ENCODE measurements at regions not wholly inside any gene's neighbourhood (a gene's known extent, or its start where the extent isn't known, plus 50 kb on each side); places are given as distances from the start of the nearest gene placed in this dataset.

DNA sequence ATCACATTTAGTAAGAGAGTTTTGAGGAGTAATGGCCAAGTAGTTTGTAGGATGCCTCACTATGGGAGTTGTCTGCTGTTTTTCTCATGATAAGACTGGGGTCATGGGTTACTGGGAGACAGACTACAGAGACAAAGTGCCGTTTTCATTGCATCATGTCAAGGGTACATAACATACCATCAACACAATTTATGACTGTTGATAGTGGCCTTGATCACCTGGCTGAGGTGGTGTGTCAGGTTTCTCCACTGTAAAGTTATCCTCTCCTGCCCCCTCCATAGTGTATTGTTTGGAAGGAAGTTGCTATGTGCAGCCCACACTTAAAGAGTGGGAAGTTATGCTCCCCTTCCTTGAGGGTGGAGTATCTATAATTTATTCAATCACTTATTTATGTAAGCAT, 263.5 kb upstream of the POU3F1 start (continued):
- TF ChIP-seq, protein P1, sequence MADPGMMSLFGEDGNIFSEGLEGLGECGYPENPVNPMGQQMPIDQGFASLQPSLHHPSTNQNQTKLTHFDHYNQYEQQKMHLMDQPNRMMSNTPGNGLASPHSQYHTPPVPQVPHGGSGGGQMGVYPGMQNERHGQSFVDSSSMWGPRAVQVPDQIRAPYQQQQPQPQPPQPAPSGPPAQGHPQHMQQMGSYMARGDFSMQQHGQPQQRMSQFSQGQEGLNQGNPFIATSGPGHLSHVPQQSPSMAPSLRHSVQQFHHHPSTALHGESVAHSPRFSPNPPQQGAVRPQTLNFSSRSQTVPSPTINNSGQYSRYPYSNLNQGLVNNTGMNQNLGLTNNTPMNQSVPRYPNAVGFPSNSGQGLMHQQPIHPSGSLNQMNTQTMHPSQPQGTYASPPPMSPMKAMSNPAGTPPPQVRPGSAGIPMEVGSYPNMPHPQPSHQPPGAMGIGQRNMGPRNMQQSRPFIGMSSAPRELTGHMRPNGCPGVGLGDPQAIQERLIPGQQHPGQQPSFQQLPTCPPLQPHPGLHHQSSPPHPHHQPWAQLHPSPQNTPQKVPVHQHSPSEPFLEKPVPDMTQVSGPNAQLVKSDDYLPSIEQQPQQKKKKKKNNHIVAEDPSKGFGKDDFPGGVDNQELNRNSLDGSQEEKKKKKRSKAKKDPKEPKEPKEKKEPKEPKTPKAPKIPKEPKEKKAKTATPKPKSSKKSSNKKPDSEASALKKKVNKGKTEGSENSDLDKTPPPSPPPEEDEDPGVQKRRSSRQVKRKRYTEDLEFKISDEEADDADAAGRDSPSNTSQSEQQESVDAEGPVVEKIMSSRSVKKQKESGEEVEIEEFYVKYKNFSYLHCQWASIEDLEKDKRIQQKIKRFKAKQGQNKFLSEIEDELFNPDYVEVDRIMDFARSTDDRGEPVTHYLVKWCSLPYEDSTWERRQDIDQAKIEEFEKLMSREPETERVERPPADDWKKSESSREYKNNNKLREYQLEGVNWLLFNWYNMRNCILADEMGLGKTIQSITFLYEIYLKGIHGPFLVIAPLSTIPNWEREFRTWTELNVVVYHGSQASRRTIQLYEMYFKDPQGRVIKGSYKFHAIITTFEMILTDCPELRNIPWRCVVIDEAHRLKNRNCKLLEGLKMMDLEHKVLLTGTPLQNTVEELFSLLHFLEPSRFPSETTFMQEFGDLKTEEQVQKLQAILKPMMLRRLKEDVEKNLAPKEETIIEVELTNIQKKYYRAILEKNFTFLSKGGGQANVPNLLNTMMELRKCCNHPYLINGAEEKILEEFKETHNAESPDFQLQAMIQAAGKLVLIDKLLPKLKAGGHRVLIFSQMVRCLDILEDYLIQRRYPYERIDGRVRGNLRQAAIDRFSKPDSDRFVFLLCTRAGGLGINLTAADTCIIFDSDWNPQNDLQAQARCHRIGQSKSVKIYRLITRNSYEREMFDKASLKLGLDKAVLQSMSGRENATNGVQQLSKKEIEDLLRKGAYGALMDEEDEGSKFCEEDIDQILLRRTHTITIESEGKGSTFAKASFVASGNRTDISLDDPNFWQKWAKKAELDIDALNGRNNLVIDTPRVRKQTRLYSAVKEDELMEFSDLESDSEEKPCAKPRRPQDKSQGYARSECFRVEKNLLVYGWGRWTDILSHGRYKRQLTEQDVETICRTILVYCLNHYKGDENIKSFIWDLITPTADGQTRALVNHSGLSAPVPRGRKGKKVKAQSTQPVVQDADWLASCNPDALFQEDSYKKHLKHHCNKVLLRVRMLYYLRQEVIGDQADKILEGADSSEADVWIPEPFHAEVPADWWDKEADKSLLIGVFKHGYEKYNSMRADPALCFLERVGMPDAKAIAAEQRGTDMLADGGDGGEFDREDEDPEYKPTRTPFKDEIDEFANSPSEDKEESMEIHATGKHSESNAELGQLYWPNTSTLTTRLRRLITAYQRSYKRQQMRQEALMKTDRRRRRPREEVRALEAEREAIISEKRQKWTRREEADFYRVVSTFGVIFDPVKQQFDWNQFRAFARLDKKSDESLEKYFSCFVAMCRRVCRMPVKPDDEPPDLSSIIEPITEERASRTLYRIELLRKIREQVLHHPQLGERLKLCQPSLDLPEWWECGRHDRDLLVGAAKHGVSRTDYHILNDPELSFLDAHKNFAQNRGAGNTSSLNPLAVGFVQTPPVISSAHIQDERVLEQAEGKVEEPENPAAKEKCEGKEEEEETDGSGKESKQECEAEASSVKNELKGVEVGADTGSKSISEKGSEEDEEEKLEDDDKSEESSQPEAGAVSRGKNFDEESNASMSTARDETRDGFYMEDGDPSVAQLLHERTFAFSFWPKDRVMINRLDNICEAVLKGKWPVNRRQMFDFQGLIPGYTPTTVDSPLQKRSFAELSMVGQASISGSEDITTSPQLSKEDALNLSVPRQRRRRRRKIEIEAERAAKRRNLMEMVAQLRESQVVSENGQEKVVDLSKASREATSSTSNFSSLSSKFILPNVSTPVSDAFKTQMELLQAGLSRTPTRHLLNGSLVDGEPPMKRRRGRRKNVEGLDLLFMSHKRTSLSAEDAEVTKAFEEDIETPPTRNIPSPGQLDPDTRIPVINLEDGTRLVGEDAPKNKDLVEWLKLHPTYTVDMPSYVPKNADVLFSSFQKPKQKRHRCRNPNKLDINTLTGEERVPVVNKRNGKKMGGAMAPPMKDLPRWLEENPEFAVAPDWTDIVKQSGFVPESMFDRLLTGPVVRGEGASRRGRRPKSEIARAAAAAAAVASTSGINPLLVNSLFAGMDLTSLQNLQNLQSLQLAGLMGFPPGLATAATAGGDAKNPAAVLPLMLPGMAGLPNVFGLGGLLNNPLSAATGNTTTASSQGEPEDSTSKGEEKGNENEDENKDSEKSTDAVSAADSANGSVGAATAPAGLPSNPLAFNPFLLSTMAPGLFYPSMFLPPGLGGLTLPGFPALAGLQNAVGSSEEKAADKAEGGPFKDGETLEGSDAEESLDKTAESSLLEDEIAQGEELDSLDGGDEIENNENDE (IDR thresholded peaks at IDR 0.05; ENCODE audit: low read depth, low read length), result no peak
- TF ChIP-seq TBP (optimal IDR thresholded peaks at IDR 0.05; ENCODE audit: low read depth, low read length) (no peak), SMC3 (conservative IDR thresholded peaks at IDR 0.05; ENCODE audit: insufficient read depth, low read depth, low read length) (no peak), ZNF133 (CRISPR knock-in tag; IDR thresholded peaks at IDR 0.05) (no peak), RB1 (IDR thresholded peaks at IDR 0.05; ENCODE audit: low read depth) (no peak), BHLHE40 (IDR thresholded peaks at IDR 0.05; ENCODE audit: low read length) (no peak)
- TF ChIP-seq, protein P2, sequence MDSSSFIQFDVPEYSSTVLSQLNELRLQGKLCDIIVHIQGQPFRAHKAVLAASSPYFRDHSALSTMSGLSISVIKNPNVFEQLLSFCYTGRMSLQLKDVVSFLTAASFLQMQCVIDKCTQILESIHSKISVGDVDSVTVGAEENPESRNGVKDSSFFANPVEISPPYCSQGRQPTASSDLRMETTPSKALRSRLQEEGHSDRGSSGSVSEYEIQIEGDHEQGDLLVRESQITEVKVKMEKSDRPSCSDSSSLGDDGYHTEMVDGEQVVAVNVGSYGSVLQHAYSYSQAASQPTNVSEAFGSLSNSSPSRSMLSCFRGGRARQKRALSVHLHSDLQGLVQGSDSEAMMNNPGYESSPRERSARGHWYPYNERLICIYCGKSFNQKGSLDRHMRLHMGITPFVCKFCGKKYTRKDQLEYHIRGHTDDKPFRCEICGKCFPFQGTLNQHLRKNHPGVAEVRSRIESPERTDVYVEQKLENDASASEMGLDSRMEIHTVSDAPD (CRISPR knock-in tag; IDR thresholded peaks at IDR 0.05), result no peak
- TF ChIP-seq, protein P3, sequence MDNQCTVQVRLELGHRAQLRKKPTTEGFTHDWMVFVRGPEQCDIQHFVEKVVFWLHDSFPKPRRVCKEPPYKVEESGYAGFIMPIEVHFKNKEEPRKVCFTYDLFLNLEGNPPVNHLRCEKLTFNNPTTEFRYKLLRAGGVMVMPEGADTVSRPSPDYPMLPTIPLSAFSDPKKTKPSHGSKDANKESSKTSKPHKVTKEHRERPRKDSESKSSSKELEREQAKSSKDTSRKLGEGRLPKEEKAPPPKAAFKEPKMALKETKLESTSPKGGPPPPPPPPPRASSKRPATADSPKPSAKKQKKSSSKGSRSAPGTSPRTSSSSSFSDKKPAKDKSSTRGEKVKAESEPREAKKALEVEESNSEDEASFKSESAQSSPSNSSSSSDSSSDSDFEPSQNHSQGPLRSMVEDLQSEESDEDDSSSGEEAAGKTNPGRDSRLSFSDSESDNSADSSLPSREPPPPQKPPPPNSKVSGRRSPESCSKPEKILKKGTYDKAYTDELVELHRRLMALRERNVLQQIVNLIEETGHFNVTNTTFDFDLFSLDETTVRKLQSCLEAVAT (IDR thresholded peaks at IDR 0.05), result no peak
- TF ChIP-seq, protein P4, sequence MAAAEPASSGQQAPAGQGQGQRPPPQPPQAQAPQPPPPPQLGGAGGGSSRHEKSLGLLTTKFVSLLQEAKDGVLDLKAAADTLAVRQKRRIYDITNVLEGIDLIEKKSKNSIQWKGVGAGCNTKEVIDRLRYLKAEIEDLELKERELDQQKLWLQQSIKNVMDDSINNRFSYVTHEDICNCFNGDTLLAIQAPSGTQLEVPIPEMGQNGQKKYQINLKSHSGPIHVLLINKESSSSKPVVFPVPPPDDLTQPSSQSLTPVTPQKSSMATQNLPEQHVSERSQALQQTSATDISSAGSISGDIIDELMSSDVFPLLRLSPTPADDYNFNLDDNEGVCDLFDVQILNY (CRISPR knock-in tag; IDR thresholded peaks at IDR 0.05), result no peak
- TF ChIP-seq, protein P5, sequence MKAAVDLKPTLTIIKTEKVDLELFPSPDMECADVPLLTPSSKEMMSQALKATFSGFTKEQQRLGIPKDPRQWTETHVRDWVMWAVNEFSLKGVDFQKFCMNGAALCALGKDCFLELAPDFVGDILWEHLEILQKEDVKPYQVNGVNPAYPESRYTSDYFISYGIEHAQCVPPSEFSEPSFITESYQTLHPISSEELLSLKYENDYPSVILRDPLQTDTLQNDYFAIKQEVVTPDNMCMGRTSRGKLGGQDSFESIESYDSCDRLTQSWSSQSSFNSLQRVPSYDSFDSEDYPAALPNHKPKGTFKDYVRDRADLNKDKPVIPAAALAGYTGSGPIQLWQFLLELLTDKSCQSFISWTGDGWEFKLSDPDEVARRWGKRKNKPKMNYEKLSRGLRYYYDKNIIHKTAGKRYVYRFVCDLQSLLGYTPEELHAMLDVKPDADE (conservative IDR thresholded peaks at IDR 0.05; ENCODE audit: control insufficient read depth, low read depth, low read length), result no peak
- TF ChIP-seq, protein P6, sequence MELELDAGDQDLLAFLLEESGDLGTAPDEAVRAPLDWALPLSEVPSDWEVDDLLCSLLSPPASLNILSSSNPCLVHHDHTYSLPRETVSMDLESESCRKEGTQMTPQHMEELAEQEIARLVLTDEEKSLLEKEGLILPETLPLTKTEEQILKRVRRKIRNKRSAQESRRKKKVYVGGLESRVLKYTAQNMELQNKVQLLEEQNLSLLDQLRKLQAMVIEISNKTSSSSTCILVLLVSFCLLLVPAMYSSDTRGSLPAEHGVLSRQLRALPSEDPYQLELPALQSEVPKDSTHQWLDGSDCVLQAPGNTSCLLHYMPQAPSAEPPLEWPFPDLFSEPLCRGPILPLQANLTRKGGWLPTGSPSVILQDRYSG (tag; conservative IDR thresholded peaks at IDR 0.05; ENCODE audit: low read depth), result no peak

Data from K562 (cell line).